Lower leg skin (tissue), 4 donors: ENCODE measurements at regions not wholly inside any gene's neighbourhood (a gene's known extent, or its start where the extent isn't known, plus 50 kb on each side); places are given as distances from the start of the nearest gene placed in this dataset.
A peak's percentile ranks its signal among the peaks of the same experiment; 100 is the strongest.
"Not testable (repeated sequence)": the region's sequence is repeated elsewhere in the genome, so short reads cannot be mapped to it uniquely, and the experiment has no call there.

Experiments used
- DNase-seq, 2 donors: peaks; one replicate each; pipeline ENCODE4 v3.0.0-alpha.2; 2019; ENCODE audit warnings: low spot score in 2 of 2
- H3K4me3 ChIP-seq: fragments of 200-600 bp; sonication (generic); 2 replicates; pipeline ENCODE4 v1.5.1; 2017; ENCODE audit warnings: mild to moderate bottlenecking, low read depth; ENCODE audit not compliant: poor library complexity, severe bottlenecking
- CTCF ChIP-seq, 3 donors: fragments of 450-650 bp; IDR thresholded peaks; one replicate each; pipeline ENCODE4 v1.5.1; 2016; ENCODE audit warnings: antibody characterized with exemption in 3 of 3, mild to moderate bottlenecking in 3 of 3, moderate library complexity in 2 of 3
- POLR2A ChIP-seq, 2 donors: fragments of 450-650 bp; IDR thresholded peaks; one replicate each; pipeline ENCODE4 v1.6.1; 2016 to 2017; ENCODE audit warnings: antibody characterized with exemption in 2 of 2, mild to moderate bottlenecking in 1 of 2, moderate library complexity in 1 of 2
- WGBS, 2 donors: methylation state at CpG; one replicate each; pipeline ENCODE4 v1.1.5; 2018; 5-methylcytosine and 5-hydroxymethylcytosine counted together
- intact Hi-C: fragments of 100-400 bp; cut with DNase I; formaldehyde crosslinking; loops from one replicate; pipeline ENCODE4 v1.15.0; 2023; ENCODE audit warnings: low total_unique reads

- TF ChIP-seq POLR2A (IDR thresholded peaks at IDR 0.05): no peak
- no peak for TF ChIP-seq CTCF (IDR thresholded peaks at IDR 0.05)
Measured at GRCh38 chr20:29427201-29428060, 1830.0 kb upstream of the DEFB115 start.

DNA sequence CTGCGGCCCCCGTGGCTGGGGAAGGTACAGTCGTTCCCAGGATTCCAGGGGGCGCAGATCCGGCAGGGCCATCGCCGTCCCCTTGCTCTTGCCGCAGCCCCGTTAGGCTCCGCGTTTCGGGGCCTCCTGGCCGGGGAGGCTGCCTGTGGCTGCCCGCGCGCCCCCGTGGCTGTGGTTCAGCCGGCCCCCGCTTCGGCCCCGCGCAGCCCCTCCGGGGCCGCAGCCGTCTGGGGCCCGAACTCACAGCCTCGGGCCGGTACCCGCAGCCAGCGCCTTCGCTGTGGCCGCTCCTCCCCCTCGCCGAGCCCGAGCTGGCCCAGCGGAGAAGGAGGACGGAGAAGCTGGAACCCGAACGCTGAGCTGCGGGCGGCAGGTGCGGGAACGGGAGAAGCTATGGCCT, 1826.9 kb upstream of the DEFB115 start:
- no peak for TF ChIP-seq POLR2A (IDR thresholded peaks at IDR 0.05)
- TF ChIP-seq CTCF (IDR thresholded peaks at IDR 0.05): no peak
- no peak overlapping the region for H3K4me3 ChIP-seq

More at GRCh38 chr20:29427201-29428060, 1830.0 kb upstream of the DEFB115 start:
- H3K4me3 ChIP-seq: no peak overlapping the region
- WGBS, 2 donors: 17 to 56% methylated on average over 34 to 37 of the region's 38 CpGs
- intact Hi-C loops: no loop called here
- no peak for DNase-seq

DNA sequence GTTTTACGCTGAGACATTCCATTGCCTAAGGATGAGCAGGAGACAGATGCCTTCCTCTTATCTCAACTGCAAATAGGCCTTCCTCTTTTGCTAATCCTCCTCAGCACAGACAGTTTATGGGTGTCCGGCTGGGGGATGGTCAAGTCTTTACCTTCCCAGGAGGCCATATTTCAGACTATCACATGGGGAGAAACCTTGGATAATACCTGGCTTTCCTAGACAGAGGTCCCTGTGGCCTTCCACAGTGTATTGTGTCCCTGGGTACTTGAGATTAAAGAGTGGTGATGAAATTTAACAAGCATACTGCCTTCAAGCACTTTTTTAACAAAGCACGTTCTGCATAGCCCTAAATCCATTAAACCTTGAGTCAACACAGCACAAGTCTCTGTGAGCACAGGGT, 1816.7 kb upstream of the DEFB115 start:
- H3K4me3 ChIP-seq, intact Hi-C loops, DNase-seq: not testable (repeated sequence)
- WGBS, 2 donors: 47 to 75% methylated on average over 3 of the region's 3 CpGs

More for the DNA sequence above, 1826.9 kb upstream of the DEFB115 start:
- 22 to 50% methylated on average over 19 to 34 of the region's 43 CpGs for WGBS, 2 donors
- no peak for DNase-seq
- intact Hi-C loops: no loop called here

DNA sequence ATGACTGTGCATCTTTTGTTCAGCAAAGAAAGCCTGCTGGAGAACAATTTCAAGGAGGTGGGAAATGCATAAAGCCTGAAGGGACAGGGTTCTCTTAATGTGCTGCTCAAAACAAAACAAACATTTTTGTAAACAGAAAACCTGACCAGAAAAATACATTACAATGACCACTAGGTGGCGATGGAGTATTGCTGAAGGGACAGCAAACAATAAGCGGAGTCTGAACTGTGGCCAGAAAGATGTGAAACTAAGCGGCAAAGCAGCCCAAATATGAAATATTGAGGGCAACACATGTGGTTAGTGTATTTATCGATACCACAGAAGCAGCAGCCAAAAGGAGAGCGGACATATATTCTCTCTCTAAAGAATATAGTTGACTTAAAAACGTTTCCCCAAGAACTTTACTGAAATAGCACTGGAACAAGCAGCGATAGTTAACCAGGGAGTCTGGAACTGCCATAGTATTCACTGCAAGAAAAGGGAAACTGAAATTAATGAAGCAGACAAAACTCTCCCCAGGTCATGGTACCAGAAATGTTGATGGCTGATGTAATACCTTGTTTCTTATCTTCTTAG, 1814.2 kb upstream of the DEFB115 start:
- H3K4me3 ChIP-seq, intact Hi-C loops: not testable (repeated sequence)
- 13 to 19% methylated on average over 7 of the region's 7 CpGs for WGBS, 2 donors
- peak in 1 of 2 donors; percentile 25 for DNase-seq

DNA sequence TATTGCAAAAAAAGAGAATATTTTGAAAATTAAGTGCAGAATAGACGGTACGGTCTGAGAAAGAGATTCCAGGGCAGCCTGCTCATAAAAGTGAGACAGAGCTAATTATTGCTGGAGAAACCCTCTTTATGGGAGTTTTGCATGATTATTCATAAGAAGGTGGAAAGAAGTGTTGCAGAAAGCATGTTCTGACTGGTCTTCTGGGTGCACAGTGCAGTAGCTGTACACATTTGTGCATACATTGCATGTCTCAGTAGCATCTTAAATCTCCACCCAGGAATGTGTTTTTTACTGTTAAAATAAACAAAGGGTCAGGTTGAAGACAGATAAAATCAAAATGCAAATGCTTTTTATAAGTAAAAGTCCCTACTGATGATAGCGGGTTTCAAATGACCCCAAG, 1813.6 kb upstream of the DEFB115 start:
- no peak for DNase-seq
- intact Hi-C loops: no loop called here
- WGBS, 2 donors: 45 to 57% methylated on average over 3 of the region's 3 CpGs

DNA sequence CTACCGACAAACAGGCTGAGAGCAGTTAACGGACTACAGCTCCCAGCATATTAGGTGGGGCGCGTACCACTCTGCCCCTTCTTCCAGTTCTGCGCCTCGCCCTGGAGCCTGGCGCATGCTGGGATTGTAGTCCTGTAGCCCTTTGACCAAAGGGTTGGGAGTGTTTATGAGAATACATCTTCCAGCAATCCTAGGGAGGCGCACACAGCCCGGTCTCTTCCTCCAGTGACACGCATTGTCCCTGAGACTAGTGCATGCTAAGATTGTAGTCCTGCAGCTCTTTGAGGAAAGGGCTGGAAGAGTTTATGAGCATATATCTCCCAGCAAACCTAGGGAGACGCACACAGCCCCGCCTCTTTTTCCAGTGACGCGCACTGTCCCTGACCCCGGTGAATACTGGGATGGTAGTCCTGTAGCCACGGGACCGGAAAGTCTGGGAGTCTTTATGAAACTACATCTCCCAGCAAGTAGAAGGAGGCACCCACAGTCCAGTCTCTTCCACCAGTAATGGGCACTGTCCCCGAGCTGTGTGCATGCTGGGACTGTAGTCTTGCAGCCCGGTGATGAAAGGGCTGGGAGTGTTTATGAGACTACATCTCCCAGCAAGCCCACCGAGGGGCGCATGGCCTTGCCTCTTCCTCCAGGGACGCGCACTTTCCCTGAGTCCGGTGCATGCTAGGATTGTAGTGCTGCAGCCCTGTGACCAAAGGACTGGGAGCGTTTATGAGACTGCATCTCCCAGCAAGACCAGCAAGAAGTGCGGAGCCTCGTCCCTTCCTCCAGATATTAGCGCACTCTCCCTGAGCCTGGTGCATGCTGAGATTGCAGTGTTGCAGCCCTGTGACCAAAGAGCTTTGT, 1812.2 kb upstream of the DEFB115 start:
- WGBS, 2 donors: 21 to 58% methylated on average over 26 to 28 of the region's 28 CpGs
- H3K4me3 ChIP-seq, intact Hi-C loops: not testable (repeated sequence)
- peak in 1 of 2 donors; percentile 84 for DNase-seq

More for the DNA sequence above, 1813.6 kb upstream of the DEFB115 start:
- no peak overlapping the region for H3K4me3 ChIP-seq
- TF ChIP-seq POLR2A (IDR thresholded peaks at IDR 0.05) (no peak), CTCF (IDR thresholded peaks at IDR 0.05) (no peak)

DNA sequence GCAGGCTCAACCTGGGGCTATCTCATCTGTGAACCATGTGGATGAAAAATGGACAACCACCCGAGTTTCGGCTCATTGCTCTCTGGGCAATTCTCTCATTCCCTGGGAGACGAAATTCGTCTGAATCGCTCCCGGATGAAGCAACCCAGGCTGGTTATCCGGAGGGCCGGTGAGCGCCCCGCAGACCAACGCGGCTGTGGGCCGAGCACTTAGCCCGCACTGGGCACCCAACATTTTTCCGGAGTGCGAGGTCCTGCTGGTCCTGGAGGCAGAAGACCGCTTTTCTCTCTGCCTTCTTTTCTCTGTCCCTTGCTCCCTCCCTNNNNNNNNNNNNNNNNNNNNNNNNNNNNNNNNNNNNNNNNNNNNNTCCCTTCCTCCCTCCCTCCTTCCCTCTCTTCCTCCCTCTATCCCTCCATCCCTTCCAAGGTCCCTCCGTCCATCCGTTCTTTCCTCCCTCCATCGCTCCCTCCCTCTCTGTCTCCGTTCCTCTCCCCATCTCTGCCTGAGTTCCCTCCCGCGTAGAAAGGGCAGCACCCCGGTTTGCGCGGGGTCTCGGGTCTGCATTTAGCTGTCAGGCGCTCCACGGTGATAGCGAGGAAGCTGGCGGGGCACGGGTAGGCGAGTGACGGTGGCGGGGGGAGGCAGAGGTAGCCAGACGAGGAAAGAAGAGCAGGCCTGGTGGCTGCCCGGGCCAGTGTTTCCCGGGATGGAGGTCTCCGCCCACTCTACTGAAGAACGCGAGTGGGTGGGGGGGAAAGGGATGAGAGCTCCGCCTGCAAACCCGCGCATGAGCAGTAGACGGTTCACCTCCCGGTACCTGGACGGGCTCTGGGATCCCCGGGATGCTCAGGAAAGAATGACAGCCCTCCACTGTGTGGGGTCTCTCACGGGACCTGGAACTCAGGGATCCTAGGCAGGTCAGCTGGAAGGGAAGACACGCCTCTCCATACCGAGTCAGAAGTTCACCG, 1809.7 kb upstream of the DEFB115 start:
- intact Hi-C loops, H3K4me3 ChIP-seq, DNase-seq: not testable (repeated sequence)
- 47 to 67% methylated on average over 50 of the region's 52 CpGs for WGBS, 2 donors
